Breast epithelium (tissue), 4 donors: ENCODE measurements at regions not wholly inside any gene's neighbourhood (a gene's known extent, or its start where the extent isn't known, plus 50 kb on each side); places are given as distances from the start of the nearest gene placed in this dataset.

Experiments
- DNase-seq, 2 donors: peaks; one replicate each; pipeline ENCODE4 v3.0.0-alpha.2; 2019; ENCODE audit warnings: low spot score in 2 of 2
- H3K27ac ChIP-seq, 2 donors: fragments of 200-600 bp; sonication (generic) in 1 of 2; one replicate each; pipeline ENCODE4 v1.5.1; 2016 to 2019; ENCODE audit warnings: mild to moderate bottlenecking in 1 of 2
- H3K27me3 ChIP-seq, 2 donors: fragments of 200-600 bp; sonication (generic) in 1 of 2; one replicate each; pipeline versions ENCODE4 v1.5.1 to v1.6.0; 2017 to 2019; ENCODE audit warnings: control low read depth in 1 of 2, mild to moderate bottlenecking in 1 of 2
- H3K36me3 ChIP-seq: fragments of 200-600 bp; one replicate; pipeline ENCODE4 v1.5.1; 2019
- H3K4me1 ChIP-seq, 2 donors: fragments of 200-600 bp; sonication (generic); one replicate each; pipeline ENCODE4 v1.5.1; 2016 to 2019; ENCODE audit warnings: control low read depth in 1 of 2
- H3K4me3 ChIP-seq, 3 donors: fragments of 200-600 bp; sonication (generic); 1 replicate in 2 of 3; 2 replicates in 1 of 3; pipeline ENCODE4 v1.5.1; 2016 to 2019; ENCODE audit warnings: mild to moderate bottlenecking in 3 of 3, moderate library complexity in 2 of 3
- H3K9me3 ChIP-seq, 2 donors: fragments of 200-600 bp; sonication (generic) in 1 of 2; one replicate each; pipeline ENCODE4 v1.5.1; 2016 to 2019; ENCODE audit warnings: control low read depth in 1 of 2
- POLR2A ChIP-seq: fragments of 450-650 bp; IDR thresholded peaks from one replicate; pipeline ENCODE4 v1.6.1; 2016; ENCODE audit warnings: antibody characterized with exemption, mild to moderate bottlenecking, moderate library complexity
- POLR2AphosphoS5 ChIP-seq, 3 donors: sonication (generic); formaldehyde crosslinking; IDR thresholded peaks; one replicate each; pipeline ENCODE4 v1.6.1; 2017; ENCODE audit warnings: antibody characterized with exemption in 3 of 3
- intact Hi-C: fragments of 100-400 bp; cut with DNase I; formaldehyde crosslinking; loops from one replicate; pipeline ENCODE4 v1.15.1; 2023; ENCODE audit warnings: low total_unique reads
- TF ChIP-seq, protein P1 (sequence below), 3 donors: fragments of 450-650 bp; IDR thresholded peaks; one replicate each; pipeline ENCODE4 v1.5.1; 2016 to 2017; ENCODE audit warnings: antibody characterized with exemption in 3 of 3, mild to moderate bottlenecking in 3 of 3, moderate library complexity in 3 of 3

DNA sequence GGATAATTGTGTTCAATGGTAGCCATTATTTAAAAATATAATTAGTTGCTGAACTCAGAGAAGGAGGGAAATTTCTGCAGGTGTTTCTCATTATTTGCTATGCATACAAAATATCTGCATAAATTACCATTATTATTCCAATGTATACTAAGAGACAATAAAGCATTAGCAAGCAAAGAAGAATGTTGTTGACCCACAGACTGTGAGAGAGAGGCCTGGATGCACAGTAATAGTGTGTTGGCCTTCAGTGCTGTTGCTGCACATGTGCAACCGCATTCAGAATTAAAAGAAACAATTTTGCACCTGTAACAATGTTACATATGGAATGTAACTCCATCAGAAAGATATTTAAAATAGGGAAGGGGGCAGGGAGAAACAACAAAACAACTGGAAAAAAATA, 155.6 kb upstream of the KCNH8 start:
- DNase-seq, result no peak
- H3K9me3 ChIP-seq, result no peaks in the 10 kb centered on the region
- no peaks in the 10 kb centered on the region for H3K4me1 ChIP-seq
- intact Hi-C loops, result no loop called here
- H3K36me3 ChIP-seq, result no peaks in the 10 kb centered on the region
- H3K27me3 ChIP-seq, result no peaks in the 10 kb centered on the region
- TF ChIP-seq, protein P1, sequence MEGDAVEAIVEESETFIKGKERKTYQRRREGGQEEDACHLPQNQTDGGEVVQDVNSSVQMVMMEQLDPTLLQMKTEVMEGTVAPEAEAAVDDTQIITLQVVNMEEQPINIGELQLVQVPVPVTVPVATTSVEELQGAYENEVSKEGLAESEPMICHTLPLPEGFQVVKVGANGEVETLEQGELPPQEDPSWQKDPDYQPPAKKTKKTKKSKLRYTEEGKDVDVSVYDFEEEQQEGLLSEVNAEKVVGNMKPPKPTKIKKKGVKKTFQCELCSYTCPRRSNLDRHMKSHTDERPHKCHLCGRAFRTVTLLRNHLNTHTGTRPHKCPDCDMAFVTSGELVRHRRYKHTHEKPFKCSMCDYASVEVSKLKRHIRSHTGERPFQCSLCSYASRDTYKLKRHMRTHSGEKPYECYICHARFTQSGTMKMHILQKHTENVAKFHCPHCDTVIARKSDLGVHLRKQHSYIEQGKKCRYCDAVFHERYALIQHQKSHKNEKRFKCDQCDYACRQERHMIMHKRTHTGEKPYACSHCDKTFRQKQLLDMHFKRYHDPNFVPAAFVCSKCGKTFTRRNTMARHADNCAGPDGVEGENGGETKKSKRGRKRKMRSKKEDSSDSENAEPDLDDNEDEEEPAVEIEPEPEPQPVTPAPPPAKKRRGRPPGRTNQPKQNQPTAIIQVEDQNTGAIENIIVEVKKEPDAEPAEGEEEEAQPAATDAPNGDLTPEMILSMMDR (IDR thresholded peaks at IDR 0.05), result no peak
- TF ChIP-seq POLR2AphosphoS5 (IDR thresholded peaks at IDR 0.05) (no peak), POLR2A (no peak)
- no peak overlapping the region for H3K4me3 ChIP-seq
- no peak overlapping the region for H3K27ac ChIP-seq

DNA sequence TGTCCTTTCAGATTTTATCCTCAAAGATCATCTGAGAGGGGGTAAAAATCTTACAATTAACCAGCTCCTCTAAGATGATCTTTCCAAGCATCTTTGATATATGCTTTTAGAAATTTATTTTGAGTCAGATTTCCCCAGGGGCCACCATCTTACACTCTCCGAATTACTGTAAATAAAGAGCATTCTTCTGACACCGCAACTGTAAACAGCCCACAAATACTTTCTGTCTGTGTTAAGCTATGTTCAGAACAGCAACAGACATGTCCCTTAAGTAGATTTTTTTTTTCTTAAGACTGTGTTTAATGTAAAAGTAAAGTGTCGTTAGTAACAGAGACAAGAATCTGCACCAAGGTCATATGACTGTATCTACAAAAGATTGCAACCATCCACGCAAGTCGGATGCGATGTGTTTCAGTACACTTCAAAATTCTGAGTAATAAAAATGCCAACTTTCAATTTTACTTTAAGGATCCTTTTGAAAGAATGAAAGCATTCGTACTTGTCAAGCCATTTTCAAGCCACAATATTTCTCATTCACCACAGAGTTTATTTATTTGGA, 159.0 kb upstream of the KCNH8 start:
- TF ChIP-seq POLR2A (no peak), POLR2AphosphoS5 (IDR thresholded peaks at IDR 0.05) (no peak)
- TF ChIP-seq, protein P1 (IDR thresholded peaks at IDR 0.05), result no peak
- no peaks in the 10 kb centered on the region for H3K4me1 ChIP-seq
- DNase-seq, result no peak
- intact Hi-C loops, result no loop called here
- no peak overlapping the region for H3K27ac ChIP-seq
- H3K9me3 ChIP-seq, result no peaks in the 10 kb centered on the region
- H3K36me3 ChIP-seq, result no peaks in the 10 kb centered on the region
- H3K4me3 ChIP-seq, result no peak overlapping the region
- no peaks in the 10 kb centered on the region for H3K27me3 ChIP-seq

DNA sequence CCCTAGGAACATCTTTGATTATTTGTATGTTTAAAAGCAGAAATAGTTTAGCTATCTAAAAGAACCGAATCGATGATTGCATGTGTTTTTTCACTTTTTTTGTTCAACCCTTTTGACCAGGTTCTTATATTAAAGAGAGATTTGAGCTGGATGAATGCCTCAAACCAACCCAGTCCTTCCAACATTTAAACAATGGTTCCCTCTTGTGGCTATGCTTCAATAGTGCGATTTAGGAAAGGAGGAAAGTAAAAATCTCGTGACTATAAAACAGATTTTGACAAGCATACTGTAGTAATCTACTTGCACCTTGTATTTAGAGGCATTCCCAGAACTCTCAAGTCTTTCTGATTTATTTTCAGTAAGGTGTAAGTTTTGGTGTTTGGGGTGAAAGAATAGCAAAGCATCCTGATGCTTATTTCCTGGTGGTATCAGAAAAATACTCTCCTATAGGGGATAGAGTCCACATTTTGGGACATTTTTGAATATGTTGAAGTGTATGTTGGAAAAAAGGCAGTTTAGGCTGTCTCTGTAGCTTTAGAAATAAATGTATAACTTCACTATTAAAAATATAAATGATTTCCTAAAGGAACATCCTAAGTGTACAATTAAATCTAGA, 159.6 kb upstream of the KCNH8 start:
- no peak for DNase-seq
- H3K36me3 ChIP-seq, result no peaks in the 10 kb centered on the region
- H3K27me3 ChIP-seq, result no peaks in the 10 kb centered on the region
- intact Hi-C loops, result no loop called here
- no peak for TF ChIP-seq POLR2A
- TF ChIP-seq, protein P1 (IDR thresholded peaks at IDR 0.05), result peak in 2 of 3 donors; percentile 37 to 52
- H3K27ac ChIP-seq, result no peak overlapping the region
- H3K9me3 ChIP-seq, result no peaks in the 10 kb centered on the region
- no peaks in the 10 kb centered on the region for H3K4me1 ChIP-seq
- no peak overlapping the region for H3K4me3 ChIP-seq

DNA sequence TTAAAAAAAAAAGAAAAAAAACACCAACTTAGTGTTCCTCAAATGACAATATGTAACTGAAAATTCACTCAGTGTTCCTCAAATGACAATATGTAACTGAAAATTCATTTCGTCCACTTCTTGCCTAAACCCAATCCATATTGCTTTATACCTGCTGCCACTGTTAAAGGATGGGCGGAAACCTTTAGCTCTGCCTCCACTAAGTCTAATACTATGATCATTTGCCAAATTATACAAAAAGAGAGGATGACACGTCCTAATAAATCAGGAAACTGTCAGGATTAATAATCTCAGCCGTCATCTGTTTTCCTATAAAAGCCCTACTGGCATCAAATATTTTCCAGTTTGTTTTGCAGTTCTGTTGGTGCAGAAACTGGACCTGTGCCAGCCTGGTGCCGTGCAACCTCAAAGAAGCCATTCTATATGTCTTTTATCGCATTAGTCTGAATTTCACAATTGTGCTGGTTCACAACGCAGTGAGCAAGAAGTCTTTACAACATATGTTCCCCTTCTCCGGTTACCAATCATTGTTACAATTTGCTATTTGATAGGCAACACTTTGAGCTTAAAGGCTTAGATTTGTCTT, 160.4 kb upstream of the KCNH8 start:
- Histone ChIP-seq H3K9me3 (no peaks in the 10 kb centered on the region), H3K36me3 (no peaks in the 10 kb centered on the region), H3K4me1 (no peaks in the 10 kb centered on the region), H3K27ac (no peak overlapping the region), H3K27me3 (no peaks in the 10 kb centered on the region), H3K4me3 (no peak overlapping the region)
- intact Hi-C loops, result no loop called here
- DNase-seq, result no peak
- TF ChIP-seq POLR2A (no peak), POLR2AphosphoS5 (IDR thresholded peaks at IDR 0.05) (no peak)
- TF ChIP-seq, protein P1 (IDR thresholded peaks at IDR 0.05), result no peak

DNA sequence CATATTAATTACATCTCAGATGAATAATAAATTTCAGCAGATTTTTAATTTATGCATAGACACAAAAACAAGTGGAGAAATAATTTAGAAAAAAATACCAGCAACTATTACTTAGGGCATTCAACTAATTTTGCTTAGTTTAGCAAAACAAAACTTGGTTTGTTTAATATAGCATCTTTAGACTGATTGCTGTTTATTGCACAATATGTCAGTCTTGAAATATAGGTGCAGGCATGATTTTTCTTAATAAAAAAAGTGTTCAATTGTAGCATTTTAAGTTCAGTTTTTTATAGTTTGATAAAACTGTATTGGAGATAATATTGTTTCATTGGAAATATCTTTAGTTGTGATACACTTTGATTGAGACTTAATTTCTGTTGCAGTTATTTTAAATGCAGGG, 161.2 kb upstream of the KCNH8 start:
- intact Hi-C loops, result no loop called here
- TF ChIP-seq POLR2AphosphoS5 (IDR thresholded peaks at IDR 0.05) (no peak), POLR2A (no peak)
- TF ChIP-seq, protein P1 (IDR thresholded peaks at IDR 0.05), result no peak

More for the DNA sequence above, 161.2 kb upstream of the KCNH8 start:
- Histone ChIP-seq H3K36me3 (no peaks in the 10 kb centered on the region), H3K27ac (no peak overlapping the region), H3K9me3 (no peaks in the 10 kb centered on the region), H3K4me1 (no peaks in the 10 kb centered on the region), H3K27me3 (no peaks in the 10 kb centered on the region), H3K4me3 (no peak overlapping the region)
- no peak for DNase-seq
